CD14-positive monocyte (primary cell): ENCODE measurements at regions not wholly inside any gene's neighbourhood (a gene's known extent, or its start where the extent isn't known, plus 50 kb on each side); places are given as distances from the start of the nearest gene placed in this dataset.
"Not testable (repeated sequence)": the region's sequence is repeated elsewhere in the genome, so short reads cannot be mapped to it uniquely, and the experiment has no call there.

Experiments
- DNase-seq, 3 donors: peaks; one replicate each; pipeline ENCODE4 v3.0.0-alpha.2; 2011 to 2022
- H2AFZ ChIP-seq: 2 replicates; pipeline ENCODE4 v1.6.0; 2012; ENCODE audit warnings: mild to moderate bottlenecking, low read depth, low read length, inconsistent platforms; ENCODE audit not compliant: insufficient read depth, poor library complexity, severe bottlenecking
- H3K27ac ChIP-seq, 2 donors: 1 replicate in 1 of 2; 2 replicates in 1 of 2; pipeline ENCODE4 v1.5.1; 2012 to 2013; ENCODE audit warnings: low read length in 2 of 2, control low read depth in 1 of 2, inconsistent platforms in 1 of 2, low read depth in 1 of 2, mild to moderate bottlenecking in 1 of 2
- H3K27me3 ChIP-seq, 2 donors: one replicate each; pipeline versions ENCODE4 v1.6.0 to v1.6.1; 2011 to 2013; ENCODE audit warnings: low read length in 2 of 2; ENCODE audit not compliant: control insufficient read depth in 2 of 2, insufficient read depth in 2 of 2
- H3K36me3 ChIP-seq, 2 donors: replicated peaks in 1 of 2; 1 replicate in 1 of 2; 2 replicates in 1 of 2; pipeline versions ENCODE4 v1.5.1 to v1.6.1; 2012 to 2013; ENCODE audit warnings: low read length in 2 of 2, control low read depth in 1 of 2, inconsistent platforms in 1 of 2, mild to moderate bottlenecking in 1 of 2; ENCODE audit not compliant: insufficient read depth in 2 of 2, control insufficient read depth in 1 of 2
- H3K4me1 ChIP-seq, 2 donors: 1 replicate in 1 of 2; 2 replicates in 1 of 2; pipeline versions ENCODE4 v1.5.1 to v1.6.1; 2012 to 2013; ENCODE audit warnings: low read length in 2 of 2, control low read depth in 1 of 2, inconsistent platforms in 1 of 2, mild to moderate bottlenecking in 1 of 2, moderate library complexity in 1 of 2; ENCODE audit not compliant: insufficient read depth in 2 of 2, control insufficient read depth in 1 of 2
- H3K4me2 ChIP-seq: replicated peaks from 2 replicates; pipeline ENCODE3; 2012; ENCODE audit warnings: low read length, moderate library complexity, mild to moderate bottlenecking; ENCODE audit not compliant: poor library complexity, severe bottlenecking; ENCODE audit errors: extremely low read depth
- H3K4me3 ChIP-seq, 3 experiments: fragments of 200-600 bp in 1 of 3; sonication (generic) in 1 of 3; replicated peaks in 1 of 3; 1 replicate in 2 of 3; 2 replicates in 1 of 3; pipeline ENCODE4 v1.5.1; 2011 to 2013; ENCODE audit warnings: low read length in 3 of 3, mild to moderate bottlenecking in 3 of 3, control low read depth in 2 of 3, low read depth in 2 of 3, inconsistent platforms in 1 of 3, moderate library complexity in 1 of 3
- H3K79me2 ChIP-seq: 2 replicates; pipeline ENCODE4 v1.6.0; 2012; ENCODE audit warnings: mild to moderate bottlenecking, control low read depth, inconsistent platforms, low read length, moderate library complexity; ENCODE audit not compliant: insufficient read depth
- H3K9ac ChIP-seq: 2 replicates; pipeline ENCODE4 v1.6.0; 2017; ENCODE audit warnings: low read length, mild to moderate bottlenecking; ENCODE audit not compliant: insufficient read depth, poor library complexity, severe bottlenecking
- H3K9me3 ChIP-seq, 2 donors: replicated peaks in 1 of 2; 1 replicate in 1 of 2; 2 replicates in 1 of 2; pipeline versions ENCODE4 v1.5.1 to v1.6.1; 2012 to 2013; ENCODE audit warnings: low read length in 2 of 2, control low read depth in 1 of 2; ENCODE audit not compliant: control insufficient read depth in 1 of 2, insufficient read depth in 1 of 2
- H4K20me1 ChIP-seq: 2 replicates; pipeline ENCODE4 v1.6.0; 2012; ENCODE audit warnings: mild to moderate bottlenecking, low read length, control low read depth, moderate library complexity; ENCODE audit not compliant: insufficient read depth
- H3K27ac Mint-ChIP-seq, 7 donors: one replicate each; pipeline ENCODE4 v1.8.0; 2020; ENCODE audit warnings: mild to moderate bottlenecking in 7 of 7, mixed read lengths in 7 of 7, moderate library complexity in 6 of 7, inconsistent platforms in 2 of 7
- H3K27me3 Mint-ChIP-seq, 3 donors: one replicate each; pipeline ENCODE4 v1.8.0; 2021 to 2022; ENCODE audit warnings: low read depth in 3 of 3, mild to moderate bottlenecking in 3 of 3, mixed read lengths in 3 of 3, moderate library complexity in 3 of 3, inconsistent platforms in 1 of 3
- H3K36me3 Mint-ChIP-seq, 2 donors: one replicate each; pipeline ENCODE4 v1.8.0; 2020; ENCODE audit warnings: mixed read lengths in 2 of 2, inconsistent platforms in 1 of 2, mild to moderate bottlenecking in 1 of 2
- H3K4me1 Mint-ChIP-seq: one replicate; pipeline ENCODE4 v1.8.0; 2020; ENCODE audit warnings: mild to moderate bottlenecking, mixed read lengths
- H3K4me3 Mint-ChIP-seq, 2 donors: one replicate each; pipeline ENCODE4 v1.8.0; 2020; ENCODE audit warnings: mild to moderate bottlenecking in 2 of 2, mixed read lengths in 2 of 2, moderate library complexity in 1 of 2
- H3K9me3 Mint-ChIP-seq, 7 donors: one replicate each; pipeline ENCODE4 v1.8.0; 2020 to 2022; ENCODE audit warnings: mixed read lengths in 7 of 7, mild to moderate bottlenecking in 6 of 7, moderate library complexity in 6 of 7, inconsistent platforms in 2 of 7
- WGBS: methylation state at CpG from one replicate; pipeline ENCODE4 v1.1.5; 2013; ENCODE audit warnings: missing lambda C conversion rate; ENCODE audit not compliant: insufficient coverage; 5-methylcytosine and 5-hydroxymethylcytosine counted together
- intact Hi-C, 2 donors: fragments of 100-400 bp; cut with micrococcal nuclease; formaldehyde crosslinking; loops; one replicate each; pipeline versions ENCODE4 v1.15.0 to v1.15.1; 2023
- TF ChIP-seq, protein P1 (sequence below): fragments of 200-600 bp; IDR thresholded peaks from one replicate; pipeline ENCODE4 v1.8.0; 2022; ENCODE audit warnings: antibody characterized with exemption, mild to moderate bottlenecking

GRCh38 chr12:42015051-42015461, 129.6 kb downstream of the GXYLT1 start:
- H3K4me1 Mint-ChIP-seq = peaks cover 2% of the 10 kb centered on the region
- no peak overlapping the region for H2AFZ ChIP-seq

GRCh38 chr12:42012501-42012900, 132.2 kb downstream of the GXYLT1 start:
- intact Hi-C loops, H3K27ac Mint-ChIP-seq, H3K36me3 ChIP-seq, H3K4me2 ChIP-seq, H3K27ac ChIP-seq, H3K4me3 ChIP-seq, H3K79me2 ChIP-seq, H3K4me1 ChIP-seq, DNase-seq, H3K9ac ChIP-seq, H3K4me1 Mint-ChIP-seq, H2AFZ ChIP-seq, H3K9me3 Mint-ChIP-seq, H4K20me1 ChIP-seq, H3K27me3 Mint-ChIP-seq, H3K27me3 ChIP-seq, H3K4me3 Mint-ChIP-seq, H3K36me3 Mint-ChIP-seq, H3K9me3 ChIP-seq: not testable (repeated sequence)
- WGBS = 100% methylated on average over 1 of the region's 2 CpGs

More at GRCh38 chr12:42015051-42015461, 129.6 kb downstream of the GXYLT1 start:
- Mint-ChIP-seq H3K36me3 (no peaks in the 10 kb centered on the region), H3K27me3 (peaks cover 0 to 3% (median 0%) of the 10 kb centered on the region in 3 donors), H3K27ac (no peak overlapping the region), H3K4me3 (no peak overlapping the region), H3K9me3 (no peaks in the 10 kb centered on the region)
- H4K20me1 ChIP-seq = no peaks in the 10 kb centered on the region
- TF ChIP-seq, protein P1, sequence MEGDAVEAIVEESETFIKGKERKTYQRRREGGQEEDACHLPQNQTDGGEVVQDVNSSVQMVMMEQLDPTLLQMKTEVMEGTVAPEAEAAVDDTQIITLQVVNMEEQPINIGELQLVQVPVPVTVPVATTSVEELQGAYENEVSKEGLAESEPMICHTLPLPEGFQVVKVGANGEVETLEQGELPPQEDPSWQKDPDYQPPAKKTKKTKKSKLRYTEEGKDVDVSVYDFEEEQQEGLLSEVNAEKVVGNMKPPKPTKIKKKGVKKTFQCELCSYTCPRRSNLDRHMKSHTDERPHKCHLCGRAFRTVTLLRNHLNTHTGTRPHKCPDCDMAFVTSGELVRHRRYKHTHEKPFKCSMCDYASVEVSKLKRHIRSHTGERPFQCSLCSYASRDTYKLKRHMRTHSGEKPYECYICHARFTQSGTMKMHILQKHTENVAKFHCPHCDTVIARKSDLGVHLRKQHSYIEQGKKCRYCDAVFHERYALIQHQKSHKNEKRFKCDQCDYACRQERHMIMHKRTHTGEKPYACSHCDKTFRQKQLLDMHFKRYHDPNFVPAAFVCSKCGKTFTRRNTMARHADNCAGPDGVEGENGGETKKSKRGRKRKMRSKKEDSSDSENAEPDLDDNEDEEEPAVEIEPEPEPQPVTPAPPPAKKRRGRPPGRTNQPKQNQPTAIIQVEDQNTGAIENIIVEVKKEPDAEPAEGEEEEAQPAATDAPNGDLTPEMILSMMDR = no peak
- no peak for DNase-seq
- no peak overlapping the region for H3K27ac ChIP-seq
- no peak overlapping the region for H3K4me2 ChIP-seq
- no peak overlapping the region for H3K9ac ChIP-seq
- intact Hi-C loops = no loop called here
- H3K9me3 ChIP-seq = no peaks in the 10 kb centered on the region
- H3K27me3 ChIP-seq = no peaks in the 10 kb centered on the region
- H3K36me3 ChIP-seq = no peaks in the 10 kb centered on the region
- H3K4me3 ChIP-seq = no peak overlapping the region
- H3K4me1 ChIP-seq = no peaks in the 10 kb centered on the region
- H3K79me2 ChIP-seq = no peaks in the 10 kb centered on the region
